ENCODE measurements at regions not wholly inside any gene's neighbourhood (a gene's known extent, or its start where the extent isn't known, plus 50 kb on each side); places are given as distances from the start of the nearest gene placed in this dataset.

GRCh38 chr11:97943493-97943892, 1077.3 kb upstream of the CNTN5 start:
- TF ChIP-seq CTCF (IDR thresholded peaks at IDR 0.05), result no peak

GRCh38 chr11:97948793-97949192, 1072.0 kb upstream of the CNTN5 start:
- TF ChIP-seq CTCF (IDR thresholded peaks at IDR 0.05), result no peak

- no peak for TF ChIP-seq CTCF (IDR thresholded peaks at IDR 0.05)
These were observed 1065.2 kb upstream of the CNTN5 start for GRCh38 chr11:97955595-97955994.

- no peak for TF ChIP-seq CTCF (IDR thresholded peaks at IDR 0.05)
These were observed 1063.8 kb upstream of the CNTN5 start for GRCh38 chr11:97956904-97957303.

- no peak for TF ChIP-seq CTCF (IDR thresholded peaks at IDR 0.05)
These were observed 1059.3 kb upstream of the CNTN5 start for GRCh38 chr11:97961431-97961830.

- no peak for TF ChIP-seq CTCF (IDR thresholded peaks at IDR 0.05)
These were observed 1058.0 kb upstream of the CNTN5 start for GRCh38 chr11:97962758-97963157.

- TF ChIP-seq CTCF (IDR thresholded peaks at IDR 0.05), result no peak
These were observed 1057.0 kb upstream of the CNTN5 start for GRCh38 chr11:97963528-97964331.
